BLaER1 (cell line): ENCODE measurements at regions not wholly inside any gene's neighbourhood (a gene's known extent, or its start where the extent isn't known, plus 50 kb on each side); places are given as distances from the start of the nearest gene placed in this dataset.
"Not testable (repeated sequence)": the region's sequence is repeated elsewhere in the genome, so short reads cannot be mapped to it uniquely, and the experiment has no call there.

Experiments used
- H3K27ac ChIP-seq: shearing (Covaris generic); formaldehyde crosslinking; 2 replicates; pipeline ENCODE4 v1.8.1; 2022
- H3K27me3 ChIP-seq: shearing (Covaris generic); formaldehyde crosslinking; 2 replicates; pipeline ENCODE4 v1.8.1; 2022
- H3K36me3 ChIP-seq: shearing (Covaris generic); formaldehyde crosslinking; 2 replicates; pipeline ENCODE4 v1.8.1; 2022
- H3K4me1 ChIP-seq: shearing (Covaris generic); formaldehyde crosslinking; 2 replicates; pipeline ENCODE4 v1.8.1; 2022
- H3K4me2 ChIP-seq: shearing (Covaris generic); formaldehyde crosslinking; 2 replicates; pipeline ENCODE4 v1.8.1; 2022
- H3K4me3 ChIP-seq: shearing (Covaris generic); formaldehyde crosslinking; 2 replicates; pipeline ENCODE4 v1.8.1; 2022
- H3K9ac ChIP-seq: shearing (Covaris generic); formaldehyde crosslinking; 2 replicates; pipeline ENCODE4 v1.8.1; 2022
- H3K9me3 ChIP-seq: shearing (Covaris generic); formaldehyde crosslinking; 2 replicates; pipeline ENCODE4 v1.8.1; 2022
- H4K20me1 ChIP-seq: shearing (Covaris generic); formaldehyde crosslinking; 2 replicates; pipeline ENCODE4 v1.8.1; 2022
- Cebpa-rat ChIP-seq: shearing (Covaris generic); IDR thresholded peaks from 2 replicates; pipeline ENCODE4 v1.8.1; 2022

- Histone ChIP-seq H3K27ac (no peak overlapping the region), H3K9ac (no peak overlapping the region), H3K4me3 (no peak overlapping the region), H3K9me3 (no peaks in the 10 kb centered on the region), H3K4me1 (no peaks in the 10 kb centered on the region), H3K36me3 (no peaks in the 10 kb centered on the region), H4K20me1 (no peaks in the 10 kb centered on the region), H3K4me2 (no peak overlapping the region), H3K27me3 (no peaks in the 10 kb centered on the region)
- no peak for TF ChIP-seq Cebpa-rat
Measured at GRCh38 chr14:43649508-43649907, 857.6 kb downstream of the FSCB start.

DNA sequence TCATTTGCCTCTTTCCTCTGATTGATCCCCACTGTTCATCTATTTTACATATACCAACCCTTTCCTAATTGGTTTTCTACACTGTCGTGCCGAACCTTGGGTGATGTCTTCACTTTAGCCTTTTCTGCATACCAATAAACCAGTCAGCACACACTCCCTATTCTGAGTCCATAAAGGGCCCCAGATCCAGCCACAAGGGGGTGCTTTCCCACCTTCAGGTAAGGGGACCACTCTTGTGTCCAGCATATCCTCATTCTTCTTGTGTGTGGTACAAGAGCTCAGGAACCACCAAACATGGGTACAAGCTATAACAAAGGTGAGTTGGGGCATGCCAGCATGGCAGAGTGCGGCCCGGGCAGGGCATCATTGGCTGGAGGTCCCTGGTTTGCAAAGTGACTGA lies 859.8 kb downstream of the FSCB start:
- no peaks in the 10 kb centered on the region for H4K20me1 ChIP-seq
- H3K9me3 ChIP-seq, result no peaks in the 10 kb centered on the region
- no peaks in the 10 kb centered on the region for H3K36me3 ChIP-seq
- no peak overlapping the region for H3K27ac ChIP-seq
- H3K4me1 ChIP-seq, result no peaks in the 10 kb centered on the region
- no peak overlapping the region for H3K4me3 ChIP-seq
- no peak overlapping the region for H3K4me2 ChIP-seq
- no peak for TF ChIP-seq Cebpa-rat
- no peak overlapping the region for H3K9ac ChIP-seq
- H3K27me3 ChIP-seq, result no peaks in the 10 kb centered on the region

- no peak overlapping the region for H3K27ac ChIP-seq
- no peaks in the 10 kb centered on the region for H3K9me3 ChIP-seq
- no peaks in the 10 kb centered on the region for H3K36me3 ChIP-seq
- H3K4me2 ChIP-seq, result no peak overlapping the region
- H3K4me3 ChIP-seq, result no peak overlapping the region
- no peak for TF ChIP-seq Cebpa-rat
- no peaks in the 10 kb centered on the region for H3K4me1 ChIP-seq
- no peaks in the 10 kb centered on the region for H3K27me3 ChIP-seq
- H3K9ac ChIP-seq, result no peak overlapping the region
- H4K20me1 ChIP-seq, result no peaks in the 10 kb centered on the region
Measured at GRCh38 chr14:43640718-43641267, 866.3 kb downstream of the FSCB start.

DNA sequence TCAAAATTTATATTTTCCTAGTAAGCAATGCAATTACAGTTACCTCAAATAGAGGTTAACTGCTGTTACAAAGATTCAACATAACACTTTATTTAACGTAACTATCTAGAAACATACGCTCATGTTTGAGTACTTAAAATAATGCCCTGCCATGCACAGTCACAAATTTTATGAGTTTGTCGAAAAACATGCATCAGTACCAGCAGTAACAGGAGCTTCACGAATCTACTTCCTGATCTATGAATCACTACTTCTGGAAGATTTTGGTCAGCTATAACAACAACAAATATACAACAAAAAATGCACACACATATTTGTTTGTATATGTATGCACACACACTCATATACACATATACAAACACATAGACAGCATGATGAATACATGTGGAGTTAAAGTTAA lies 881.8 kb downstream of the FSCB start:
- Histone ChIP-seq H3K27me3 (no peaks in the 10 kb centered on the region), H3K27ac (no peak overlapping the region), H3K9me3 (no peaks in the 10 kb centered on the region), H3K4me3 (no peak overlapping the region), H3K36me3 (no peaks in the 10 kb centered on the region), H3K4me1 (no peaks in the 10 kb centered on the region), H3K4me2 (no peak overlapping the region), H4K20me1 (no peaks in the 10 kb centered on the region), H3K9ac (no peak overlapping the region)
- TF ChIP-seq Cebpa-rat, result no peak

DNA sequence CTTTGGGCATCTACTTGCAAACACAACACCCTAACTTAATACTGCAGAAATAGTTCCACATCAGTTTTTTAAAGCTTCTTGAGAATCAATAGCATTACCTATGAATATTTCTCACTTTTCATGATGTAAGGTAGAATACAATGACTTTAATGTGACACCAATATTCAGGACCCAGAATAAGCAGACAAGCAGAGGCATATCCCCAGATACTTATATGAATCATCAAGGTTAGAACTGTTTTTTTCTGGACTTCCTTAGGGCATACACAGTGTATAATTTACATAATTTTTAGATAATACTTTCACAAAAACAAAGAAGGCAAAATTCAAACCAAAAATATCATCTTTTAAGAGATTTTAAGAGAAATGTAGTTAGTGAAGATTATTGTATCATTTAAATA lies 885.8 kb downstream of the FSCB start:
- no peaks in the 10 kb centered on the region for H3K27me3 ChIP-seq
- no peaks in the 10 kb centered on the region; the same call in 1 of the 2 replicates for H3K9me3 ChIP-seq
- no peaks in the 10 kb centered on the region for H3K36me3 ChIP-seq
- no peak overlapping the region for H3K4me2 ChIP-seq
- no peaks in the 10 kb centered on the region for H4K20me1 ChIP-seq
- H3K9ac ChIP-seq, result no peak overlapping the region
- no peak overlapping the region for H3K27ac ChIP-seq
- TF ChIP-seq Cebpa-rat, result no peak
- H3K4me3 ChIP-seq, result no peak overlapping the region
- no peaks in the 10 kb centered on the region for H3K4me1 ChIP-seq

DNA sequence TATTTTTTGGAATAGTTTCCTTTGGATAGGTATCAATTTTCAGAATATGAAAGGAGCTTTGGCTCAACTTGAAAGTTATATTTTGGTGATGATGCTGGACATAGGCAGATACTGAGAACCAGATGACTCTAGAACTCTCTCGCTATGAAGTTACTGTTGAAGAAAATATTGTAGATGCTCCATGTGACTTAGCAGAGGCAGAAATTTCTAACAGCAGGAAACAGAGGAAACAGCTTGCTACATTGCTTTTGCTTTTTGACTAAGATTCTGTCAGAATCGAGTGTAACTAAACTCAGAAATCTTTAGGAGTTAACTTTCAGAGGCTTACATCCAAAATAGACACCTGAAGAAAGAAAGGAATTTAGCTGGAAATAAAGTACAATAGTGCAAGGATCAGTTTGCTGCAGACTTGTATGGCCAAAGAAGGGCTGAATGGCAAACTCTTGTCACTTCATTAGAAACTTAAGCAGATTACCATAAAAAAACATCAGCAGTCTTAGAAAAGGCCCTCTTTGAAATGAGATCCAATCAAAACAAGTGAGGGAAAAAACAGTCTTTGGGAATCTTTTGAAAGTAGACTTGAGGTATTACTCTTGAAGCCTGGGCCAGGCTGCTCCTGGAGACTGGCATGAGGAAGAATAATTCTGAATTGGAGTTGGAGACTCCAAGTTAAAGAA lies 911.8 kb downstream of the FSCB start:
- no peak overlapping the region for H3K9ac ChIP-seq
- H3K27me3 ChIP-seq, result no peaks in the 10 kb centered on the region
- H3K27ac ChIP-seq, result no peak overlapping the region
- no peaks in the 10 kb centered on the region for H3K9me3 ChIP-seq
- no peak overlapping the region for H3K4me2 ChIP-seq
- no peaks in the 10 kb centered on the region for H4K20me1 ChIP-seq
- no peaks in the 10 kb centered on the region for H3K4me1 ChIP-seq
- TF ChIP-seq Cebpa-rat, result no peak
- no peaks in the 10 kb centered on the region for H3K36me3 ChIP-seq
- H3K4me3 ChIP-seq, result no peak overlapping the region

- Histone ChIP-seq H3K36me3 (no peaks in the 10 kb centered on the region), H3K27me3 (no peaks in the 10 kb centered on the region), H3K4me3 (no peak overlapping the region), H4K20me1 (no peaks in the 10 kb centered on the region), H3K4me1 (no peaks in the 10 kb centered on the region), H3K27ac (no peak overlapping the region), H3K9ac (no peak overlapping the region), H3K9me3 (no peaks in the 10 kb centered on the region), H3K4me2 (no peak overlapping the region)
- TF ChIP-seq Cebpa-rat, result no peak
Measured at GRCh38 chr14:43591776-43592175, 915.3 kb downstream of the FSCB start.

DNA sequence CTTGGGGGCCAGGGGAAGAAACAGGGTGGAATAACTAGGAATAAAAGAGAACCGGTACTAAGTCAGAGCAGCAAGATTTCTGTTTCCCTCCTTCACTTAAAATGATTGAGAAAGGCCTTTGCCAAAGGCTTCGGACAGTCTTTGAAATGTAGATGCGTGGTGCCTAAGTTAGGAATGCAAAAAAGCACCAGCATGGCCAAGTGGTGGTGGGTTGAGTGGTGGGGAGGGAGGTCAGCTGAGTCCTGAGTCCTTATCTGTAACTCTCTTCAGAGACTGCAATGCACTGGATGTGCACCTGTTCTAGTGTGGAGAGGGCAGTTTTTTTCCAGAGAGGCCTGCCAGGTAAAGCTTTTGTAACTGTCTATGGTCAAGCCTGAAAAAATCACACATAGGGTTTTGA lies 919.9 kb downstream of the FSCB start:
- H3K27ac ChIP-seq, result no peak overlapping the region
- no peaks in the 10 kb centered on the region for H3K27me3 ChIP-seq
- no peak for TF ChIP-seq Cebpa-rat
- no peak overlapping the region for H3K4me3 ChIP-seq
- H3K36me3 ChIP-seq, result no peaks in the 10 kb centered on the region
- no peaks in the 10 kb centered on the region for H4K20me1 ChIP-seq
- H3K9ac ChIP-seq, result no peak overlapping the region
- no peaks in the 10 kb centered on the region for H3K4me1 ChIP-seq
- no peak overlapping the region for H3K4me2 ChIP-seq
- no peaks in the 10 kb centered on the region for H3K9me3 ChIP-seq

DNA sequence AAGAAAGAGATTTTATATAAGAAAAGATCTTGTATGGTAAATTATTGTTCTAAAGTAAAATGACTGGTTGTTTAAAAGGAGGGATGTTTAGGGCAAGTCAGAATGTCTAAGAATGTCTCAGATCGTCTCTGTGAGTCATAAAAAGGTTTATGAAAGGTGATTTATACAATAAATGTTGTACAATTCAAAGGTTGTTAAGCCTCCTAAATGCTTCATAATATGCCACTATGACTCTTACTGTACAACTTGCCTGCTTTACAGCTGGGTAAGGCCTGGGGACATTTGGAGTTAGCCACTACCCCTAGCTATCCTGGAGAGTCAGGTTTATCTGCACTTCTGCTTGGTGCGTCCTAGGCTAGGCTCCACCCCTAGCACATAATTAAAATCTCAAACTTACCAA lies 927.4 kb downstream of the FSCB start:
- Histone ChIP-seq H3K9ac (no peak overlapping the region), H3K4me2 (no peak overlapping the region), H3K36me3 (no peaks in the 10 kb centered on the region), H3K9me3 (peaks cover 15% of the 10 kb centered on the region), H3K4me1 (no peaks in the 10 kb centered on the region), H3K27ac (no peak overlapping the region), H3K4me3 (no peak overlapping the region), H3K27me3 (no peaks in the 10 kb centered on the region), H4K20me1 (no peaks in the 10 kb centered on the region)
- no peak for TF ChIP-seq Cebpa-rat

GRCh38 chr14:43568022-43568421 lies 939.1 kb downstream of the FSCB start:
- H3K4me3 ChIP-seq, result no peak overlapping the region
- H3K4me2 ChIP-seq, result no peak overlapping the region
- H3K36me3 ChIP-seq, result no peaks in the 10 kb centered on the region
- H3K9ac ChIP-seq, result no peak overlapping the region
- H3K27ac ChIP-seq, result no peak overlapping the region
- H3K27me3 ChIP-seq, result no peaks in the 10 kb centered on the region
- no peaks in the 10 kb centered on the region for H4K20me1 ChIP-seq
- H3K9me3 ChIP-seq, result no peaks in the 10 kb centered on the region
- peaks cover under 1% of the 10 kb centered on the region; the same call in 1 of the 2 replicates for H3K4me1 ChIP-seq
- no peak for TF ChIP-seq Cebpa-rat

- no peaks in the 10 kb centered on the region for H3K4me1 ChIP-seq
- H3K27me3 ChIP-seq, result no peaks in the 10 kb centered on the region
- no peaks in the 10 kb centered on the region for H4K20me1 ChIP-seq
- H3K36me3 ChIP-seq, result no peaks in the 10 kb centered on the region
- no peaks in the 10 kb centered on the region for H3K9me3 ChIP-seq
- H3K4me2 ChIP-seq, result no peak overlapping the region
- TF ChIP-seq Cebpa-rat, result no peak
- H3K27ac ChIP-seq, result no peak overlapping the region
- no peak overlapping the region for H3K4me3 ChIP-seq
- H3K9ac ChIP-seq, result no peak overlapping the region
Measured at GRCh38 chr14:43548368-43548767, 958.7 kb downstream of the FSCB start.

DNA sequence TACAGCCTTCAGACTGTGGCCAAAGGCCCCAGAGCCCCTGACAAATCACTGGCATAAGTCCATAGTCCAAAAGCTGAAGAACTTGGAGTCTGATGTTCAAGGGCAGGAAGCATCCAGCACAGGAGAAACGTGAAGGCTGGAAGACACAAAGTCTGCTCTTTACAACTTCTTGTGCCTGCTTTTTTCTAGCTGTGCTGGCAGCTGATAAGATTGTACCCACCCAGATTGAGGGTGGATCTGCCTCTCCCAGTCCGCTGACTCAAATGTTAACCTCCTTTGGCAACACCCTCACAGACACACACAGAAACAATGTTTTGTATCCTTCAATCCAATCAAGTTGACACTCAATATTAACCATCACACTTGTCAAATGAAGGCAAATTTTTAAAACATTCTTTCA lies 959.5 kb downstream of the FSCB start:
- not testable (repeated sequence) for H4K20me1 ChIP-seq, H3K27me3 ChIP-seq, H3K4me3 ChIP-seq, H3K4me2 ChIP-seq, H3K27ac ChIP-seq, H3K36me3 ChIP-seq, H3K9me3 ChIP-seq, H3K4me1 ChIP-seq, H3K9ac ChIP-seq
